MCF 10A (cell line): ENCODE measurements at regions not wholly inside any gene's neighbourhood (a gene's known extent, or its start where the extent isn't known, plus 50 kb on each side); places are given as distances from the start of the nearest gene placed in this dataset.
A peak's percentile ranks its signal among the peaks of the same experiment; 100 is the strongest.

Experiments used
- BruUV-seq: library from RNA; stranded (reverse); fragments of 400-500 nt; replicated peaks from 2 replicates; lab custom pipeline; 2021; lab: Mats Ljungman, UMichigan
- CTCF ChIA-PET: fragments of 300-600 bp; sonication (Branson Sonifier 250); formaldehyde crosslinking; extraction: SDS; loops from one replicate; lab custom pipeline; 2021; ENCODE audit warnings: antibody characterized with exemption, inconsistent platforms; lab: Yijun Ruan, JAX
- POLR2A ChIA-PET: fragments of 300-600, 350-650 bp; sonication (Branson Sonifier 250); formaldehyde crosslinking; extraction: SDS; loops from one replicate; lab custom pipeline; 2020; ENCODE audit warnings: antibody characterized with exemption, inconsistent platforms; lab: Yijun Ruan, JAX
- DNase-seq: peaks from one replicate; pipeline ENCODE4 v3.0.0-alpha.2; 2018; ENCODE audit not compliant: unreplicated experiment
- H3K27ac Mint-ChIP-seq: one replicate; pipeline ENCODE4 v1.8.0; 2022; ENCODE audit warnings: mild to moderate bottlenecking, low read depth, mixed read lengths; ENCODE audit not compliant: unreplicated experiment
- H3K27me3 Mint-ChIP-seq: one replicate; pipeline ENCODE4 v1.8.0; 2022; ENCODE audit warnings: mixed read lengths; ENCODE audit not compliant: insufficient read depth, unreplicated experiment
- H3K36me3 Mint-ChIP-seq: one replicate; pipeline ENCODE4 v1.8.0; 2022; ENCODE audit warnings: mild to moderate bottlenecking, moderate library complexity, mixed read lengths; ENCODE audit not compliant: insufficient read depth, unreplicated experiment
- H3K4me1 Mint-ChIP-seq: one replicate; pipeline ENCODE4 v1.8.0; 2022; ENCODE audit warnings: mixed read lengths; ENCODE audit not compliant: insufficient read depth, unreplicated experiment
- H3K4me3 Mint-ChIP-seq: one replicate; pipeline ENCODE4 v1.8.0; 2022; ENCODE audit warnings: mild to moderate bottlenecking, moderate library complexity, mixed read lengths; ENCODE audit not compliant: unreplicated experiment
- H3K9me3 Mint-ChIP-seq: one replicate; pipeline ENCODE4 v1.8.0; 2022; ENCODE audit warnings: mixed read lengths; ENCODE audit not compliant: unreplicated experiment
- CTCF ChIP-seq: fragments of 200-600 bp; IDR thresholded peaks from one replicate; pipeline ENCODE4 v1.8.0; 2022; ENCODE audit warnings: antibody characterized with exemption, mild to moderate bottlenecking; ENCODE audit not compliant: unreplicated experiment
- intact Hi-C: fragments of 100-400 bp; cut with micrococcal nuclease; formaldehyde crosslinking; loops from 2 replicates; pipeline ENCODE4 v1.14.1; 2022

GRCh38 chr18:60826346-60826745 is 453.8 kb upstream of the MC4R start:
- CTCF ChIA-PET, result interaction anchor here (0.6 to 0.9 kb wide), 4 partner anchors 141 to 496 kb away, joined by 3 to 4 read pairs (median 3); no protein-coding TSS in a partner anchor
- BruUV-seq, result no TSS peak

DNA sequence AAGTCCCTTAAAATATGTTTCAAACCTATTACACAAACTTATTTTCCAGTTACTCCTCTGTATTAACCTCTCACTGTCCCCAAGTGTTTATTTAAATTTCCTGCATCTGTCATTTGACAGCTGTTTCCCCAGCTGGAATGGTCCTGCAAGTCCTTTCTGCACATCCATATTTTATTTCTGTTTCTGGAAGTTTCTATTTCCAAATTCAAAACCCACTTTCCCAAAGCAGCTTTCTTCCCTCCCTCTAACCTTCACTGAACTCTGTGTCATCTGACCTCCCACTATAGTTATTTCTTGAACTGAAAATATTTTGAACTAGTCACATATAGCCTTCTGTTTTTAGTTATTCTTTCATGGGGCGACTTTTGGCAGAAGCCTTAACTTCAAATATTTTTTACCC is 459.4 kb upstream of the MC4R start:
- ChIA-PET CTCF (interaction anchor here (1.6 kb wide), 1 partner anchor 22 kb away, joined by 5 read pairs; no protein-coding TSS in a partner anchor), POLR2A (no interaction called here)
- H3K4me1 Mint-ChIP-seq, result no peaks in the 10 kb centered on the region
- DNase-seq, result no peak
- intact Hi-C loops, result no loop called here
- H3K36me3 Mint-ChIP-seq, result no peaks in the 10 kb centered on the region
- H3K4me3 Mint-ChIP-seq, result no peak overlapping the region
- H3K27me3 Mint-ChIP-seq, result no peaks in the 10 kb centered on the region
- no peaks in the 10 kb centered on the region for H3K9me3 Mint-ChIP-seq
- H3K27ac Mint-ChIP-seq, result no peak overlapping the region
- no TSS peak for BruUV-seq
- no peak for TF ChIP-seq CTCF

More at GRCh38 chr18:60826346-60826745, 453.8 kb upstream of the MC4R start:
- no peaks in the 10 kb centered on the region for H3K36me3 Mint-ChIP-seq
- no peaks in the 10 kb centered on the region for H3K9me3 Mint-ChIP-seq
- no peaks in the 10 kb centered on the region for H3K27me3 Mint-ChIP-seq
- no peaks in the 10 kb centered on the region for H3K4me1 Mint-ChIP-seq
- peak; percentile 10 for DNase-seq
- H3K4me3 Mint-ChIP-seq, result no peak overlapping the region
- intact Hi-C loops, result no loop called here
- TF ChIP-seq CTCF, result no peak
- POLR2A ChIA-PET, result interaction anchor here (0.5 kb wide), 1 partner anchor 1129 kb away, joined by 3 read pairs; no protein-coding TSS in a partner anchor
- H3K27ac Mint-ChIP-seq, result no peak overlapping the region

DNA sequence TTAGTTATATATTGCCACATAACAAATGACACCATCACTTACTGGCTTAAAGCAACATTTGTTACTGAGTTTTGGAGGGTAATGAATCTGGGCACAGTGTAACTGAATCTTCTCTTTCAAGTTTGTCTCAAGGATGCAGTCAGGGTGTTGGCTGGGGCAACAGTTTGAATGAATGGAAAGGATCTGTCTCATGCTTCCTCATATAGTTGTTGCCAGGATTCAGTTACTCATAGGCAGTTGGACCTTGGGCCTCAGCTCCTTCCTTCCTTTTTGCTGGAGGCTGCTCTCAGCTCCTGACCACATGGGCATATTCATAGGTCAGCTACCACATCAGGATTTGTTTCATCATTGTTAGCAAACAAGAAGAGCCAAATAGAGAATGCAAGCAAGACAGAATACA is 466.1 kb upstream of the MC4R start:
- CTCF ChIA-PET, result no interaction called here
- Mint-ChIP-seq H3K9me3 (peaks cover 16% of the 10 kb centered on the region), H3K36me3 (no peaks in the 10 kb centered on the region), H3K27ac (no peak overlapping the region), H3K27me3 (no peaks in the 10 kb centered on the region), H3K4me1 (peaks cover 6% of the 10 kb centered on the region), H3K4me3 (no peak overlapping the region)
- no peak for TF ChIP-seq CTCF
- peak; percentile 6 for DNase-seq
- intact Hi-C loops, result no loop called here
- POLR2A ChIA-PET, result no interaction called here
- BruUV-seq, result no TSS peak

- TF ChIP-seq CTCF, result no peak
- no peaks in the 10 kb centered on the region for H3K27me3 Mint-ChIP-seq
- peaks cover 15% of the 10 kb centered on the region for H3K4me1 Mint-ChIP-seq
- H3K9me3 Mint-ChIP-seq, result peaks cover 24% of the 10 kb centered on the region
- BruUV-seq, result no TSS peak
- ChIA-PET POLR2A (no interaction called here), CTCF (no interaction called here)
- H3K4me3 Mint-ChIP-seq, result no peak overlapping the region
- no peak overlapping the region for H3K27ac Mint-ChIP-seq
- no peaks in the 10 kb centered on the region for H3K36me3 Mint-ChIP-seq
- no peak for DNase-seq
- intact Hi-C loops, result no loop called here
Measured at GRCh38 chr18:60846396-60846795, 473.8 kb upstream of the MC4R start.
